Gastrocnemius medialis (tissue), 4 donors: ENCODE measurements at regions not wholly inside any gene's neighbourhood (a gene's known extent, or its start where the extent isn't known, plus 50 kb on each side); places are given as distances from the start of the nearest gene placed in this dataset.

Experiments used
- ATAC-seq, 2 donors: fragments of 150-250 bp; one replicate each; pipeline ENCODE4 v1.9.1; 2016
- DNase-seq, 2 donors: peaks; one replicate each; pipeline ENCODE4 v3.0.0-alpha.2; 2019
- H3K27ac ChIP-seq, 4 donors: fragments of 200-600 bp; sonication (generic); 1 replicate in 1 of 4; 2 replicates in 3 of 4; pipeline ENCODE4 v1.5.1; 2016 to 2018; ENCODE audit warnings: mild to moderate bottlenecking in 2 of 4, moderate library complexity in 1 of 4
- H3K27me3 ChIP-seq, 3 donors: fragments of 200-600 bp; sonication (generic) in 2 of 3; 1 replicate in 1 of 3; 2 replicates in 2 of 3; pipeline versions ENCODE4 v1.5.1 to v1.6.0; 2016 to 2019; ENCODE audit warnings: mild to moderate bottlenecking in 1 of 3, moderate library complexity in 1 of 3
- H3K36me3 ChIP-seq, 2 donors: fragments of 200-600 bp; sonication (generic) in 1 of 2; one replicate each; pipeline ENCODE4 v1.5.1; 2017 to 2018
- H3K4me1 ChIP-seq, 2 donors: fragments of 200-600 bp; sonication (generic) in 1 of 2; one replicate each; pipeline ENCODE4 v1.5.1; 2016 to 2017; ENCODE audit warnings: mild to moderate bottlenecking in 2 of 2
- H3K4me3 ChIP-seq, 4 donors: fragments of 200-600 bp; sonication (generic) in 3 of 4; 1 replicate in 1 of 4; 2 replicates in 3 of 4; pipeline ENCODE4 v1.5.1; 2016 to 2019; ENCODE audit warnings: mild to moderate bottlenecking in 2 of 4
- H3K9me3 ChIP-seq, 3 donors: fragments of 200-600 bp; sonication (generic) in 2 of 3; 1 replicate in 1 of 3; 2 replicates in 2 of 3; pipeline ENCODE4 v1.5.1; 2016 to 2019
- POLR2A ChIP-seq, 2 donors: fragments of 450-650 bp; IDR thresholded peaks; one replicate each; pipeline ENCODE4 v1.6.1; 2017; ENCODE audit warnings: antibody characterized with exemption in 2 of 2, mild to moderate bottlenecking in 2 of 2, moderate library complexity in 2 of 2
- in situ Hi-C, 4 donors: fragments of 200-750 bp; cut with MboI; loops; one replicate each; pipeline versions ENCODE4 v1.15.0 to v1.8.0; 2017; ENCODE audit warnings: low sequenced_read_pairs in 4 of 4
- intact Hi-C: fragments of 100-400 bp; cut with DNase I; formaldehyde crosslinking; loops from one replicate; pipeline ENCODE4 v1.15.1; 2023; ENCODE audit warnings: low total_unique reads
- TF ChIP-seq, protein P1 (sequence below), 5 experiments: fragments of 450-650 bp in 3 of 5; fragments of 200-600 bp in 2 of 5; sonication (generic) in 2 of 5; IDR thresholded peaks in 4 of 5; conservative IDR thresholded peaks in 1 of 5; 1 replicate in 4 of 5; 2 replicates in 1 of 5; pipeline ENCODE4 v1.5.1; 2016 to 2019; ENCODE audit warnings: antibody characterized with exemption in 5 of 5, mild to moderate bottlenecking in 3 of 5, moderate library complexity in 3 of 5

DNA sequence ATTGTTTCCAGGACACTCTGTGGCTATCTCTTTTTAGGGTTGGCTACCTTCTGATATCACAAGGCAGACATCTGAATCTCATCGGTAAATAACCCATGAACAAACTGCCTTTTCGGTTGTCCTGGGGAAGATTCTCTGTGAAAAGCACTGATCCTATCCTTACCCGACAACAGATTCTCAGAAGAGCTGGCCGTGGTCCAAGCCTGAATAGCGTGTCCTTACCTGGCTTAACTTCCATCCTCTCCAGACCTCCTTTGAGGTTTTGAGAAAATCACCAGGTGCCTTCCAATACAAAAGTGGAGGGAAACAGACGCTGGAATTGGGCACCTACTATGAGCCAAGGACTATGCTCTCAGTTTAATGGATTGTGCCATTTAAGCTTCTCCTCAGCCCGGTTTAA is 87.4 kb upstream of the ARHGEF3 start:
- H3K9me3 ChIP-seq = no peaks in the 10 kb centered on the region
- H3K27ac ChIP-seq = no peak overlapping the region
- no peaks in the 10 kb centered on the region for H3K36me3 ChIP-seq
- no peak for DNase-seq
- no peak for TF ChIP-seq POLR2A (IDR thresholded peaks at IDR 0.05)
- TF ChIP-seq, protein P1, sequence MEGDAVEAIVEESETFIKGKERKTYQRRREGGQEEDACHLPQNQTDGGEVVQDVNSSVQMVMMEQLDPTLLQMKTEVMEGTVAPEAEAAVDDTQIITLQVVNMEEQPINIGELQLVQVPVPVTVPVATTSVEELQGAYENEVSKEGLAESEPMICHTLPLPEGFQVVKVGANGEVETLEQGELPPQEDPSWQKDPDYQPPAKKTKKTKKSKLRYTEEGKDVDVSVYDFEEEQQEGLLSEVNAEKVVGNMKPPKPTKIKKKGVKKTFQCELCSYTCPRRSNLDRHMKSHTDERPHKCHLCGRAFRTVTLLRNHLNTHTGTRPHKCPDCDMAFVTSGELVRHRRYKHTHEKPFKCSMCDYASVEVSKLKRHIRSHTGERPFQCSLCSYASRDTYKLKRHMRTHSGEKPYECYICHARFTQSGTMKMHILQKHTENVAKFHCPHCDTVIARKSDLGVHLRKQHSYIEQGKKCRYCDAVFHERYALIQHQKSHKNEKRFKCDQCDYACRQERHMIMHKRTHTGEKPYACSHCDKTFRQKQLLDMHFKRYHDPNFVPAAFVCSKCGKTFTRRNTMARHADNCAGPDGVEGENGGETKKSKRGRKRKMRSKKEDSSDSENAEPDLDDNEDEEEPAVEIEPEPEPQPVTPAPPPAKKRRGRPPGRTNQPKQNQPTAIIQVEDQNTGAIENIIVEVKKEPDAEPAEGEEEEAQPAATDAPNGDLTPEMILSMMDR (IDR thresholded peaks at IDR 0.05 in 4 of 5, conservative IDR thresholded peaks at IDR 0.05 in 1 of 5) = no peak
- intact Hi-C loops (no loop called here), in situ Hi-C loops (no loop called here)
- H3K4me1 ChIP-seq = peaks cover 0 to 18% of the 10 kb centered on the region in 2 donors
- ATAC-seq = no peak
- no peak overlapping the region for H3K4me3 ChIP-seq
- no peaks in the 10 kb centered on the region for H3K27me3 ChIP-seq

DNA sequence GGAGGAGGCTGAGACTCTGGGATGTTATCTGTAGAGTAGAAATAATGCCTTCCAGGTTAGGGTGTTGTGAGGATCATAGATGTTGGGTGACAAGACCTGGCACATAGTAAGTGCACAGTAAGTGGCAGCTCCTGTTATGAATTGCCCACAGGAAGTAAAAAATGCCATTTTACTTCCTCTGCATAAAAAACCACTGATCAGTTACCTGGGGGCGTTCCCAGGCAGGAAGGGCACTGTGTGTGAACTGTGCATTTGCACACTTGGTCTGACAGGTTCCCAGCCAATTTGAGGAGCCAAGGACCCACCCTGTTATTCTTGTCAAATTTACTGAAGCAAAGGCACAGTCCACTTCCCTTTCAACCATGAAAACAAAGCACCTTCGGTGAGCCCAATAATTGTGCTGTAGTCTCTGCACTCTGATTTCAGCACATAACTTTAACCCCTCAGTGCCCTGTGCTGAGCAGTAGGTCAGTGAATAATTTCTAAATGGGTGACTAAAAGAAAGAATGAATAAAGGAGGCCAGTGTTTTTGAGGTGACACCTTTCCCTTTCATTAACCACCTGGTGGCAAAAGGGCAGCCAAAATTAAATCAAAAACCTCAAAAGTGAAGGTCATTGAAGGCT is 85.8 kb upstream of the ARHGEF3 start:
- Histone ChIP-seq H3K27me3 (no peaks in the 10 kb centered on the region), H3K36me3 (no peaks in the 10 kb centered on the region), H3K4me3 (no peak overlapping the region), H3K27ac (no peak overlapping the region), H3K4me1 (peaks cover 0 to 18% of the 10 kb centered on the region in 2 donors), H3K9me3 (no peaks in the 10 kb centered on the region)
- DNase-seq = no peak
- TF ChIP-seq POLR2A (IDR thresholded peaks at IDR 0.05) = no peak
- TF ChIP-seq, protein P1 (IDR thresholded peaks at IDR 0.05 in 4 of 5, conservative IDR thresholded peaks at IDR 0.05 in 1 of 5) = no peak
- in situ Hi-C loops = no loop called here
- intact Hi-C loops = no loop called here
- no peak for ATAC-seq

DNA sequence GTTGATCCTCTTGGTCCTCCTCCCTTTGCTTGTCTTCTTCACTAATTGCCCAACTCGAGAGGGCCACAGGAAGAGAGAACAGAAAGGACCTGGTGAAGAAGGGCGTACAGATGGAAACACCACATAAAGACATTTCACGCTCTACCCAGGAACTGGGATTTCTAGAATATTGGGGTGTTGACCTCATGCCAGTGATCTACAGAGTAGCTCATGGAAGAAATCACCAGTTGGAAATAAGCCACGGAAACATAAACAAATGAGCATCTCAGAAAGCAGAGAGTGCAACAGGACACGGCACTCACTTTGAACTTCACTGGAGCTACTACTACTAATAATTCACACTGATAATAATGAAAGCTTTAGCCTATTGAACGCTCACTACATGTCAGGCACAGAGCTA is 84.6 kb upstream of the ARHGEF3 start:
- ATAC-seq (no peak), DNase-seq (no peak)
- Histone ChIP-seq H3K27me3 (no peaks in the 10 kb centered on the region), H3K27ac (no peak overlapping the region), H3K36me3 (no peaks in the 10 kb centered on the region), H3K9me3 (no peaks in the 10 kb centered on the region), H3K4me1 (peaks cover 0 to 18% of the 10 kb centered on the region in 2 donors), H3K4me3 (no peak overlapping the region)
- intact Hi-C loops = no loop called here
- TF ChIP-seq, protein P1 (IDR thresholded peaks at IDR 0.05 in 4 of 5, conservative IDR thresholded peaks at IDR 0.05 in 1 of 5) = no peak
- TF ChIP-seq POLR2A (IDR thresholded peaks at IDR 0.05) = no peak
- in situ Hi-C loops = no loop called here

DNA sequence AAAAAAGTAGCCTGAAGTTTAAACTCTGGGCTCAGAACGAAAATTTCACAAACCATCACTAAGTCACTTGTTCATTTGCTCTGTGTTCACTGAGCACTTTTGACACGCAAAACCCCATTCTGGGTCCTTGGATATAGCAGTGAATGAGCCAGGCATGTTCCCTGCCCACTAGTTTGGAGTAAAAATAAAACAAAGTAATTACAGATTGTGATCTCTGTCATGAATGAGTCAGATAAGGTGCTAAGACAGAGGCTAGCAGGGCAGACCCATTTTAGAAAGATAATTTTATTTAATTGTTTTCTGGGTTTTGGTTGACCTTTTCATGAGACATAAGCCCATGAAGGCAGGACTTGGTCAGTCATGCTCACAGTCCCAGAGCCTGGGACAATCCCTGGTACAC is 84.1 kb upstream of the ARHGEF3 start:
- TF ChIP-seq, protein P1 (IDR thresholded peaks at IDR 0.05 in 4 of 5, conservative IDR thresholded peaks at IDR 0.05 in 1 of 5) = no peak
- no peak for TF ChIP-seq POLR2A (IDR thresholded peaks at IDR 0.05)
- Histone ChIP-seq H3K27ac (no peak overlapping the region), H3K36me3 (no peaks in the 10 kb centered on the region), H3K4me1 (peaks cover 0 to 18% of the 10 kb centered on the region in 2 donors), H3K4me3 (no peak overlapping the region), H3K9me3 (no peaks in the 10 kb centered on the region), H3K27me3 (no peaks in the 10 kb centered on the region)
- intact Hi-C loops (no loop called here), in situ Hi-C loops (no loop called here)
- DNase-seq (no peak), ATAC-seq (no peak)

DNA sequence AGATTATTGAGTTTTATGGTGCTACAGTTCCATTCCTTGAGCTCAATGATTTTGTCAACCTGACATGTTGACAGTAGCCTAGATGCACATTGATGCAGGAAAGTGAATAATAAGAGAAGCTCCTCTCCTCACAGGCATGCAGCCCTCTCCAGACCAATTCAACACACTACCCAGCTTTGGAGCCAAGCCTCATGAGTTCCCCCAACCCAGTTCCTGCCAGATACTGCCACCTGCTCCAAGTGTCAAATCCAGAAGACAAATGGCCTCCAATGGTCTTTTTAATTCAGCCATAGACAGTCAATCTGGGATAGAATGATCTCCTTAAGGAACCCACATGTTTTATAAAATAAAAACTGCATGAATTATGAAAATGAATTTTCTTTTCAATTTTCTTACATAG is 83.7 kb upstream of the ARHGEF3 start:
- Histone ChIP-seq H3K36me3 (no peaks in the 10 kb centered on the region), H3K27me3 (no peaks in the 10 kb centered on the region), H3K4me3 (no peak overlapping the region), H3K4me1 (peaks cover 0 to 18% of the 10 kb centered on the region in 2 donors), H3K9me3 (no peaks in the 10 kb centered on the region), H3K27ac (no peak overlapping the region)
- no peak for TF ChIP-seq POLR2A (IDR thresholded peaks at IDR 0.05)
- TF ChIP-seq, protein P1 (IDR thresholded peaks at IDR 0.05 in 4 of 5, conservative IDR thresholded peaks at IDR 0.05 in 1 of 5) = no peak
- no peak for DNase-seq
- intact Hi-C loops (no loop called here), in situ Hi-C loops (no loop called here)
- ATAC-seq = no peak
